ENCODE measurements at regions not wholly inside any gene's neighbourhood (a gene's known extent, or its start where the extent isn't known, plus 50 kb on each side); places are given as distances from the start of the nearest gene placed in this dataset.
"Not testable (repeated sequence)": the region's sequence is repeated elsewhere in the genome, so short reads cannot be mapped to it uniquely, and the experiment has no call there.

- not testable (repeated sequence) for TF ChIP-seq POLR2A, CTCF, EP300, POLR2AphosphoS5 (IDR thresholded peaks at IDR 0.05)
Measured at GRCh38 chr3:139127629-139128028, 82.9 kb upstream of the PRR23C start.

Measured in sigmoid colon (tissue), 4 donors.